ENCODE measurements at regions not wholly inside any gene's neighbourhood (a gene's known extent, or its start where the extent isn't known, plus 50 kb on each side); places are given as distances from the start of the nearest gene placed in this dataset.

- no peaks in the 10 kb centered on the region for H3K9me3 Mint-ChIP-seq
- H3K4me3 Mint-ChIP-seq: no peak overlapping the region
- intact Hi-C loops (cut with micrococcal nuclease): no loop called here
- H3K27me3 Mint-ChIP-seq: peaks cover 5% of the 10 kb centered on the region
- no peaks in the 10 kb centered on the region for H3K36me3 Mint-ChIP-seq (ENCODE audit: low read depth)
- H3K27ac Mint-ChIP-seq: no peak overlapping the region
- no peaks in the 10 kb centered on the region for H3K4me1 Mint-ChIP-seq (ENCODE audit: low read depth)
Observed at GRCh38 chr9:135228345-135228982, 141.0 kb downstream of the OLFM1 start.

GRCh38 chr9:135228983-135229625 is 141.6 kb downstream of the OLFM1 start:
- intact Hi-C loops (cut with micrococcal nuclease): no loop called here
- H3K36me3 Mint-ChIP-seq (ENCODE audit: low read depth): no peaks in the 10 kb centered on the region
- no peaks in the 10 kb centered on the region for H3K9me3 Mint-ChIP-seq
- no peak overlapping the region for H3K27ac Mint-ChIP-seq
- no peak overlapping the region for H3K4me3 Mint-ChIP-seq
- H3K27me3 Mint-ChIP-seq: peaks cover 8% of the 10 kb centered on the region
- no peaks in the 10 kb centered on the region for H3K4me1 Mint-ChIP-seq (ENCODE audit: low read depth)

GRCh38 chr9:135229701-135230385 is 142.4 kb downstream of the OLFM1 start:
- H3K36me3 Mint-ChIP-seq (ENCODE audit: low read depth): no peaks in the 10 kb centered on the region
- no peak overlapping the region for H3K27ac Mint-ChIP-seq
- no peaks in the 10 kb centered on the region for H3K9me3 Mint-ChIP-seq
- no peaks in the 10 kb centered on the region for H3K4me1 Mint-ChIP-seq (ENCODE audit: low read depth)
- peaks cover 9% of the 10 kb centered on the region for H3K27me3 Mint-ChIP-seq
- no peak overlapping the region for H3K4me3 Mint-ChIP-seq
- intact Hi-C loops (cut with micrococcal nuclease): no loop called here

- H3K4me3 Mint-ChIP-seq: no peak overlapping the region
- no peak overlapping the region for H3K27ac Mint-ChIP-seq
- H3K36me3 Mint-ChIP-seq (ENCODE audit: low read depth): no peaks in the 10 kb centered on the region
- no peaks in the 10 kb centered on the region for H3K9me3 Mint-ChIP-seq
- no peaks in the 10 kb centered on the region for H3K4me1 Mint-ChIP-seq (ENCODE audit: low read depth)
- intact Hi-C loops (cut with micrococcal nuclease): no loop called here
- H3K27me3 Mint-ChIP-seq: peaks cover 9% of the 10 kb centered on the region
Observed at GRCh38 chr9:135230386-135230765, 142.9 kb downstream of the OLFM1 start.

- Mint-ChIP-seq H3K27ac (no peak overlapping the region), H3K27me3 (peaks cover 9% of the 10 kb centered on the region), H3K9me3 (no peaks in the 10 kb centered on the region), H3K4me1 (ENCODE audit: low read depth) (no peaks in the 10 kb centered on the region), H3K36me3 (ENCODE audit: low read depth) (no peaks in the 10 kb centered on the region), H3K4me3 (no peak overlapping the region)
- intact Hi-C loops (cut with micrococcal nuclease): no loop called here
Observed at GRCh38 chr9:135230817-135231520, 143.5 kb downstream of the OLFM1 start.

GRCh38 chr9:135239100-135239768 is 151.8 kb downstream of the OLFM1 start:
- H3K4me3 Mint-ChIP-seq: no peak overlapping the region
- no peak overlapping the region for H3K27ac Mint-ChIP-seq
- no peaks in the 10 kb centered on the region for H3K4me1 Mint-ChIP-seq (ENCODE audit: low read depth)
- no peaks in the 10 kb centered on the region for H3K9me3 Mint-ChIP-seq
- H3K27me3 Mint-ChIP-seq: peaks cover 8% of the 10 kb centered on the region
- intact Hi-C loops (cut with micrococcal nuclease): no loop called here
- no peaks in the 10 kb centered on the region for H3K36me3 Mint-ChIP-seq (ENCODE audit: low read depth)

- Mint-ChIP-seq H3K4me1 (ENCODE audit: low read depth) (no peaks in the 10 kb centered on the region), H3K27ac (no peak overlapping the region), H3K4me3 (no peak overlapping the region), H3K27me3 (peaks cover 8% of the 10 kb centered on the region), H3K36me3 (ENCODE audit: low read depth) (no peaks in the 10 kb centered on the region), H3K9me3 (no peaks in the 10 kb centered on the region)
- intact Hi-C loops (cut with micrococcal nuclease): no loop called here
Observed at GRCh38 chr9:135239769-135240141, 152.3 kb downstream of the OLFM1 start.

GRCh38 chr9:135240222-135240621 is 152.8 kb downstream of the OLFM1 start:
- intact Hi-C loops (cut with micrococcal nuclease): no loop called here

GRCh38 chr9:135240871-135241311 is 153.4 kb downstream of the OLFM1 start:
- H3K9me3 Mint-ChIP-seq: no peaks in the 10 kb centered on the region
- H3K4me1 Mint-ChIP-seq (ENCODE audit: low read depth): no peaks in the 10 kb centered on the region
- peaks cover 8% of the 10 kb centered on the region for H3K27me3 Mint-ChIP-seq
- intact Hi-C loops (cut with micrococcal nuclease): no loop called here
- no peak overlapping the region for H3K4me3 Mint-ChIP-seq
- H3K27ac Mint-ChIP-seq: no peak overlapping the region
- H3K36me3 Mint-ChIP-seq (ENCODE audit: low read depth): no peaks in the 10 kb centered on the region

More at GRCh38 chr9:135240222-135240621, 152.8 kb downstream of the OLFM1 start:
- H3K9me3 Mint-ChIP-seq: no peaks in the 10 kb centered on the region
- H3K27ac Mint-ChIP-seq: no peak overlapping the region
- no peaks in the 10 kb centered on the region for H3K36me3 Mint-ChIP-seq (ENCODE audit: low read depth)
- peaks cover 8% of the 10 kb centered on the region for H3K27me3 Mint-ChIP-seq
- H3K4me3 Mint-ChIP-seq: no peak overlapping the region
- no peaks in the 10 kb centered on the region for H3K4me1 Mint-ChIP-seq (ENCODE audit: low read depth)

GRCh38 chr9:135241381-135242048 is 154.0 kb downstream of the OLFM1 start:
- no peaks in the 10 kb centered on the region for H3K9me3 Mint-ChIP-seq
- no peak overlapping the region for H3K4me3 Mint-ChIP-seq
- H3K4me1 Mint-ChIP-seq (ENCODE audit: low read depth): no peaks in the 10 kb centered on the region
- H3K27me3 Mint-ChIP-seq: peaks cover 8% of the 10 kb centered on the region
- intact Hi-C loops (cut with micrococcal nuclease): no loop called here
- H3K36me3 Mint-ChIP-seq (ENCODE audit: low read depth): no peaks in the 10 kb centered on the region
- H3K27ac Mint-ChIP-seq: no peak overlapping the region

GRCh38 chr9:135242049-135242396 is 154.6 kb downstream of the OLFM1 start:
- Mint-ChIP-seq H3K36me3 (ENCODE audit: low read depth) (no peaks in the 10 kb centered on the region), H3K9me3 (no peaks in the 10 kb centered on the region), H3K4me1 (ENCODE audit: low read depth) (no peaks in the 10 kb centered on the region), H3K4me3 (no peak overlapping the region), H3K27ac (no peak overlapping the region), H3K27me3 (peaks cover 8% of the 10 kb centered on the region)
- intact Hi-C loops (cut with micrococcal nuclease): no loop called here

- H3K9me3 Mint-ChIP-seq: no peaks in the 10 kb centered on the region
- H3K4me3 Mint-ChIP-seq: no peak overlapping the region
- H3K27me3 Mint-ChIP-seq: peaks cover 8% of the 10 kb centered on the region
- H3K27ac Mint-ChIP-seq: no peak overlapping the region
- no peaks in the 10 kb centered on the region for H3K4me1 Mint-ChIP-seq (ENCODE audit: low read depth)
- intact Hi-C loops (cut with micrococcal nuclease): no loop called here
- H3K36me3 Mint-ChIP-seq (ENCODE audit: low read depth): no peaks in the 10 kb centered on the region
Observed at GRCh38 chr9:135242406-135242805, 154.9 kb downstream of the OLFM1 start.
